ENCODE measurements at regions not wholly inside any gene's neighbourhood (a gene's known extent, or its start where the extent isn't known, plus 50 kb on each side); places are given as distances from the start of the nearest gene placed in this dataset.

- DNase-seq (ENCODE audit: low read depth, low spot score) (no peak), FAIRE-seq (no peak)
- no peak overlapping the region for H3K27ac ChIP-seq (ENCODE audit: insufficient read depth, low read depth, low read length)
- BruUV-seq (replicated peaks): no TSS peak
- no peaks in the 10 kb centered on the region for H4K20me1 ChIP-seq (replicated peaks; ENCODE audit: control insufficient read depth, extremely low read depth, insufficient read depth, low read length)
- H3K36me3 ChIP-seq (ENCODE audit: control insufficient read depth in 2 of 2, extremely low read depth in 1 of 2, insufficient read depth in 2 of 2, low read length in 2 of 2): no peaks in the 10 kb centered on the region
- no peaks in the 10 kb centered on the region for H3K9me3 ChIP-seq (replicated peaks; ENCODE audit: control insufficient read depth, insufficient read depth, low read length)
- intact Hi-C loops (cut with micrococcal nuclease) (no loop called here), dilution Hi-C loops (cut with MboI; ENCODE audit: extremely low pct_ligation_motif_present, low sequenced_read_pairs) (no loop called here)
- ChIA-PET POLR2A (no interaction called here), CTCF (no interaction called here)
- H3K4me3 ChIP-seq (replicated peaks in 1 of 3; ENCODE audit: insufficient read depth in 1 of 3, low read depth in 1 of 3, low read length in 3 of 3): no peak overlapping the region
- H3K79me2 ChIP-seq (ENCODE audit: control insufficient read depth, insufficient read depth, low read length): no peaks in the 10 kb centered on the region
- H2AFZ ChIP-seq (ENCODE audit: low read depth, low read length): no peak overlapping the region
- no peak overlapping the region for H3K9ac ChIP-seq (replicated peaks; ENCODE audit: extremely low read depth, insufficient read depth, low read length)
- H3K9me1 ChIP-seq (replicated peaks; ENCODE audit: control insufficient read depth, extremely low read depth, insufficient read depth, low read length): no peaks in the 10 kb centered on the region
- H3K4me1 ChIP-seq (ENCODE audit: control insufficient read depth, extremely low read depth, insufficient read depth, low read length): peaks cover 13% of the 10 kb centered on the region
- no peaks in the 10 kb centered on the region for H3K27me3 ChIP-seq (ENCODE audit: control insufficient read depth in 2 of 2, insufficient read depth in 2 of 2, low read length in 2 of 2)
- TF ChIP-seq FOS (IDR thresholded peaks at IDR 0.05; ENCODE audit: borderline replicate concordance, insufficient read depth, low read length): no peak
- TF ChIP-seq POLR2A (IDR thresholded peaks at IDR 0.05; ENCODE audit: low read depth, low read length): no peak
- TF ChIP-seq JUN (IDR thresholded peaks at IDR 0.05; ENCODE audit: borderline replicate concordance, insufficient read depth, insufficient read length, low read depth): no peak
- TF ChIP-seq MYC (IDR thresholded peaks at IDR 0.05; ENCODE audit: low read depth, low read length): no peak
- TF ChIP-seq, protein P1, sequence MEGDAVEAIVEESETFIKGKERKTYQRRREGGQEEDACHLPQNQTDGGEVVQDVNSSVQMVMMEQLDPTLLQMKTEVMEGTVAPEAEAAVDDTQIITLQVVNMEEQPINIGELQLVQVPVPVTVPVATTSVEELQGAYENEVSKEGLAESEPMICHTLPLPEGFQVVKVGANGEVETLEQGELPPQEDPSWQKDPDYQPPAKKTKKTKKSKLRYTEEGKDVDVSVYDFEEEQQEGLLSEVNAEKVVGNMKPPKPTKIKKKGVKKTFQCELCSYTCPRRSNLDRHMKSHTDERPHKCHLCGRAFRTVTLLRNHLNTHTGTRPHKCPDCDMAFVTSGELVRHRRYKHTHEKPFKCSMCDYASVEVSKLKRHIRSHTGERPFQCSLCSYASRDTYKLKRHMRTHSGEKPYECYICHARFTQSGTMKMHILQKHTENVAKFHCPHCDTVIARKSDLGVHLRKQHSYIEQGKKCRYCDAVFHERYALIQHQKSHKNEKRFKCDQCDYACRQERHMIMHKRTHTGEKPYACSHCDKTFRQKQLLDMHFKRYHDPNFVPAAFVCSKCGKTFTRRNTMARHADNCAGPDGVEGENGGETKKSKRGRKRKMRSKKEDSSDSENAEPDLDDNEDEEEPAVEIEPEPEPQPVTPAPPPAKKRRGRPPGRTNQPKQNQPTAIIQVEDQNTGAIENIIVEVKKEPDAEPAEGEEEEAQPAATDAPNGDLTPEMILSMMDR (IDR thresholded peaks at IDR 0.05; ENCODE audit: extremely low read depth in 1 of 2, insufficient read depth in 1 of 2, low read depth in 1 of 2, low read length in 2 of 2): no peak
- TF ChIP-seq POLR2AphosphoS5 (IDR thresholded peaks at IDR 0.05; ENCODE audit: insufficient read depth, low read depth, low read length): no peak
- no peak for TF ChIP-seq EZH2 (IDR thresholded peaks at IDR 0.05; ENCODE audit: borderline replicate concordance, low read depth, low read length, severe bottlenecking)
- no peak for TF ChIP-seq MAX (IDR thresholded peaks at IDR 0.05; ENCODE audit: insufficient read depth, insufficient read length)
- no peak for TF ChIP-seq GATA2 (IDR thresholded peaks at IDR 0.05; ENCODE audit: insufficient read depth, insufficient read length, low read depth, low read length)
- H3K4me2 ChIP-seq (ENCODE audit: insufficient read depth, low read length): no peak overlapping the region
Measured at GRCh38 chr3:177322881-177323280, 125.6 kb upstream of the TBL1XR1 start.
